ENCODE measurements at regions not wholly inside any gene's neighbourhood (a gene's known extent, or its start where the extent isn't known, plus 50 kb on each side); places are given as distances from the start of the nearest gene placed in this dataset.

DNA sequence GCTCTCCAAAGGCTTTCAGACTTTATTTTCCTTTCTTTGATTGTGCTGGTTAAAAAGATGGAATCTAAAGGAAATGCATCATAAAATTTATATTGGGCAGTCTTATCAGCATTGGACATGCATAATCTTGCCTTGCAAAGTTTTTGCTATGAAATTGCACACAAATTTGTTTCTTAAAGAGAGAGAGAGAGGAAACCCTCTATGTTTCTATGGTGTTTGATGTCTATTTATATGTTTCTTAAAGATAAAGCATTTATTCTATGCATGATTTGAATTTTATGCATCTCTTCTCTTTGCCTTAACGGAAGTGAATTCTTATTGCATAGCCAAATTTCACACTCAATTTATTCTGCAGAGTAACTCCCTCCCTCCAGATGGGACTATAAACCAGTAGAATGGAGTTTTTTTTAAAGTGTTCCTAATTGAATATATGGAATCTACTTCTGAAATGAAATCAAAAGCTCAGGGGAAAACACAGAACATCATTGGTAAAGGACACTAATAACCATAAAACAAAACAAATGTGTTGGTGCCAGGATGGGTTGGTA is 83.5 kb upstream of the PPARGC1A start (continued):
- no peak for TF ChIP-seq CTCF (IDR thresholded peaks at IDR 0.05; ENCODE audit: control extremely low read depth in 1 of 3, insufficient read depth in 1 of 3, low read depth in 1 of 3, low read length in 3 of 3)
- no peak for TF ChIP-seq KDM4A (IDR thresholded peaks at IDR 0.05; ENCODE audit: low read depth, low read length, severe bottlenecking)
- no peak for TF ChIP-seq TAF7 (optimal IDR thresholded peaks at IDR 0.05; ENCODE audit: borderline replicate concordance, low read depth, low read length)
- no peak for TF ChIP-seq SRF (IDR thresholded peaks at IDR 0.05; ENCODE audit: low read depth, low read length)
